ENCODE measurements at regions not wholly inside any gene's neighbourhood (a gene's known extent, or its start where the extent isn't known, plus 50 kb on each side); places are given as distances from the start of the nearest gene placed in this dataset.

DNA sequence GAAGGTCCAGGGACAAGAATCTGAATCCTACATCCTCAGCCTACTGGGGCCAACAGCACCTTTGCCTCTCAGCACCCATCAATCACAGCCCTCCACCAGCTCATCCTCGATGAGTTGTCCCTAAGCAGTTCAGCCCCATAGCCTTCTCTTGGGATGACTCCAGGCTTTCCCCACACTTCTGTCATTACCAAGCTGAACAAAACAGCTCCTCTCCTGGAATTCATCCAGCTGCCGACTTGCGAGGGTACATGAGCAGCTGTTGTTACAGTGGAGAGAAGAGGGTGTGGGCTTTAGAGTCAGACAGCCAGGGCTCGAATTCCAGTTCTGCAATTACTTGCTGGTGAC lies 69.0 kb upstream of the THBS1 start:
- TF ChIP-seq, protein P1, sequence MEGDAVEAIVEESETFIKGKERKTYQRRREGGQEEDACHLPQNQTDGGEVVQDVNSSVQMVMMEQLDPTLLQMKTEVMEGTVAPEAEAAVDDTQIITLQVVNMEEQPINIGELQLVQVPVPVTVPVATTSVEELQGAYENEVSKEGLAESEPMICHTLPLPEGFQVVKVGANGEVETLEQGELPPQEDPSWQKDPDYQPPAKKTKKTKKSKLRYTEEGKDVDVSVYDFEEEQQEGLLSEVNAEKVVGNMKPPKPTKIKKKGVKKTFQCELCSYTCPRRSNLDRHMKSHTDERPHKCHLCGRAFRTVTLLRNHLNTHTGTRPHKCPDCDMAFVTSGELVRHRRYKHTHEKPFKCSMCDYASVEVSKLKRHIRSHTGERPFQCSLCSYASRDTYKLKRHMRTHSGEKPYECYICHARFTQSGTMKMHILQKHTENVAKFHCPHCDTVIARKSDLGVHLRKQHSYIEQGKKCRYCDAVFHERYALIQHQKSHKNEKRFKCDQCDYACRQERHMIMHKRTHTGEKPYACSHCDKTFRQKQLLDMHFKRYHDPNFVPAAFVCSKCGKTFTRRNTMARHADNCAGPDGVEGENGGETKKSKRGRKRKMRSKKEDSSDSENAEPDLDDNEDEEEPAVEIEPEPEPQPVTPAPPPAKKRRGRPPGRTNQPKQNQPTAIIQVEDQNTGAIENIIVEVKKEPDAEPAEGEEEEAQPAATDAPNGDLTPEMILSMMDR (CRISPR knock-in tag; IDR thresholded peaks at IDR 0.05): no peak
- no peak for TF ChIP-seq EP300 (IDR thresholded peaks at IDR 0.05; ENCODE audit: low read depth in 2 of 2, low read length in 2 of 2)
- no peak for TF ChIP-seq EP300 (CRISPR knock-in tag; IDR thresholded peaks at IDR 0.05; ENCODE audit: borderline replicate concordance)
